Stimulated activated naive CD4-positive, alpha-beta T cell treated with Interleukin-2 at 50 U/mL for 16 hours (primary cell): ENCODE measurements at regions not wholly inside any gene's neighbourhood (a gene's known extent, or its start where the extent isn't known, plus 50 kb on each side); places are given as distances from the start of the nearest gene placed in this dataset.
"Not testable (repeated sequence)": the region's sequence is repeated elsewhere in the genome, so short reads cannot be mapped to it uniquely, and the experiment has no call there.

Experiments used
- DNase-seq: peaks from one replicate; lab custom pipeline; 2025; lab: John Stamatoyannopoulos, UW

DNA sequence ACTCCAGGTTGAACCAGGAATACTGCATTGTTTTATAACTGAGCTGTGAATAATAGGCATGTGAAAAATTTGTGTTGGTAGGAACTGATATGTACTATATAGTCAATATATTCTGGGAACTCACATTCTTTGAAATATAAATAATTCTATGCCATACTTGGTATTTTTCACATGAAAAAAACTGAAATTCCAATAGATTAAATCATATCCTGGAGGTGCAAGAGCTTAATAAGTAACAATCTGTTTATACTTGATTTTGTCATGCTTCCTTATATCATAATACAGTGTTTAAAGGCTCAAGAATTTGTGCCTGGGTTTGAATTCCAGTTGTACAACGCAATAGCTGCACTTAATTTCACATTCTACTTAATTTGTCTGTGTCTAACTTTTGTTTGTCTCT lies 387.0 kb downstream of the USP25 start:
- no peak for DNase-seq

DNA sequence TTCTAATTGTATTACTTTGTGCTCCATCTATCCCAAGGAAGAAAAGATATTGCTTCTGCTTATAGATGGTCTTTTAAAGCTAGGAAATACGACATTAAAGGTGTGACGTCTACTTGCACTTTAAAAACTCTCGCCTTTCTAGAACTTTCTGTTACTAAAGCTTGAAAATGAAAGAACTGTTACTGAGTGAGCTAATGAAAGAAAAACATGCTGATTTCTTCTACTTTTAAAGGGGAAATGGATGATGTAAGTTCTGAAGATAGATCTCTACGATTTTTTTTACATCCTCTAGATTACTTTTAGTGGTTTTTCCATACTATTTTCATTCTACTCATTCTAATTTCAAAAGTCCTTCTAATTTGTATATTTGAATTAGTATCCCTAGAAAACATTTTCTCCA lies 387.5 kb downstream of the USP25 start:
- DNase-seq, result no peak

DNA sequence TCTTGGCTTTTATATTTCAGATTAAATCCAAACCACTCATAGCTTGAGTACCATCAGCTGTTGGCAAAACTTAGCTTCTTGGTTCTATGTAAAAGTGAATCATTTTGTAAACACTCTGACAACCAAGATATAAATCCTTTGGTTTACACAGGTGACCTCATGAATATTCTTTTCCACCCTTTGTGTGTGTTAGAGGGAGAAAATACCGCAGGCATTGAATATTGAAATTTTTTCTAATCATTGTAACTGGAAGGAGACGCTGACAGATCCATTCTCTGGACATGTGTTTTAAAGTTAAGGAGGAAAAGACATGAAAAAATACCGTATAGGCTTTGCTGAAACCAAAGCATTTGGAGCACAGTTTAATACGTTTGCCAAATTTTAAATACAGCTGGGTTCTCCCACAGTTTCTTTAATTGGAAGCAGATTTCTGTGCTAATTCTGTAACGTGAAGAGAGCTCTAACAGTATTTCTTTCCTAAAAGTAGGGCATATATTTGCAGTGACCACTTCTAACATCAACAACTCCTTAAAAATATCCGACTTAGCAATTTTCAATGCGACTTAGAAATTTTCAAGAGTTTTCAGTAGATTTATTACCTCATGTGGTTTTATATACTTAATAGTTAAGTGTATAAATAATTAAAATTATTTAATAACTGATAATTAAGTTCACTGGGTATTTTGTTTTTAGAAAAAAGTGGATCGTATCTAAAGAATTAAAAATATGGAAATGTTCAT lies 388.2 kb downstream of the USP25 start:
- no peak for DNase-seq

GRCh38 chr21:16124378-16125138 lies 394.8 kb downstream of the USP25 start:
- DNase-seq, result no peak

DNA sequence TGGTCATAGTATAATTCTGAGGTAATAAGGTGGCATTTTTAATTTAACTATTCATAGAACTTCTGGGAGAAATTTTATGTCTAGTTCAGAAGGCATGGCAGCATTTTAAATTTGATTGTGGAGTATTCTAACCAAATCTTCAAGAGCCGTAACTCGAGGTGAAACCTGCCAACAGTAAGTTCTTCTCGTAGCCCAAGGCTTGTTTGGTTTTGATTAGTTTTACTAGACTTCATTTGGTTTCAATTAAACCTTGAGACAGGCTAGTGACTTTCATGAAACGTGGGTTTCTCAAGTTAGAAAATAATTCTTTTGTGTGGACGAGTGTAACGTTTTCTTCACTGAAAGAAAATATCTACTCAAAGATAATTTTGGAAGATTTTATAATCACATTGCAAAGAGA lies 395.5 kb downstream of the USP25 start:
- no peak for DNase-seq

DNA sequence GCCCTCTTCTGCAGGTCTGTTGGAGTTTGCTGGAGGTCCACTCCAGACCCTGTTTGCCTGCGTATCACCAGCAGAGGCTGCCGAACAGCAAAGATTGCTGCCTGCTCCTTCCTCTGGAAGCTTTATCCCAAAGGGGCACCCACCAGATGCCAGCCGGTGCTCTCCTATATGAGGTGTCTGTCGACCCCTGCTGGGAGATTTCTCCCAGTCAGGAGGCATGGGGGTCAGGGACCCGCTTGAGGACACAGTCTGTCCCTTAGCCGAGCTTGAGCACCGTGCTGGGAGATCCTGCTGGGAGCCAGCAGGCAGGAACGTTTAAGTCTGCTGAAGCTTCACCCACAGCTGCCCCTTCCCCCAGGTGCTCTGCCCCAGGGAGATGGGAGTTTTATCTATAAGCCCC lies 402.7 kb downstream of the USP25 start:
- DNase-seq, result not testable (repeated sequence)

GRCh38 chr21:16133248-16133647 lies 403.5 kb downstream of the USP25 start:
- no peak for DNase-seq

GRCh38 chr21:16134134-16134533 lies 404.4 kb downstream of the USP25 start:
- DNase-seq, result no peak

GRCh38 chr21:16137106-16137505 lies 407.3 kb downstream of the USP25 start:
- no peak for DNase-seq

DNA sequence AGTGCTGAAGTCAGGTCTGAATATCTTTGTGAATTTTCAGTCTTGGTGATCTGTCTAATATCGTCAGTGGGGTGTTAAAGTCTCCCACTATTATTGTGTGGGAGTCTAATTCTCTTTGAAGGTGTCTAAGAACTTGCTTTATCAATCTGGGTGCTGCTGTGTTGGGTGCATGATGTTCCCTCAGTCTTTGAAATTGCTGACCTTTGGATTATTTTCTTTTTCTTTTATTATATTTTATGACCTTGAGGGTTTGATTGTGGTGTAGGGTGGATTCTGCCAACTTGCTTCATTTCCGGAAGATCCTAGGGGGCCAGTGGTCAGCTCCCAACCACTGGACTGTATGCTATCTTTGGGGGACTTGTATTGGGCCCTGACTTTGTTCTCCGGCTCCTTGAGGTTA lies 415.3 kb downstream of the USP25 start:
- no peak for DNase-seq

GRCh38 chr21:16145479-16145878 lies 415.7 kb downstream of the USP25 start:
- no peak for DNase-seq

GRCh38 chr21:16154321-16154720 lies 424.5 kb downstream of the USP25 start:
- no peak for DNase-seq

GRCh38 chr21:16154951-16155635 lies 425.3 kb downstream of the USP25 start:
- DNase-seq, result no peak

- DNase-seq, result no peak
Measured at GRCh38 chr21:16156841-16157489, 427.2 kb downstream of the USP25 start.

GRCh38 chr21:16159213-16159970 lies 429.6 kb downstream of the USP25 start:
- no peak for DNase-seq

DNA sequence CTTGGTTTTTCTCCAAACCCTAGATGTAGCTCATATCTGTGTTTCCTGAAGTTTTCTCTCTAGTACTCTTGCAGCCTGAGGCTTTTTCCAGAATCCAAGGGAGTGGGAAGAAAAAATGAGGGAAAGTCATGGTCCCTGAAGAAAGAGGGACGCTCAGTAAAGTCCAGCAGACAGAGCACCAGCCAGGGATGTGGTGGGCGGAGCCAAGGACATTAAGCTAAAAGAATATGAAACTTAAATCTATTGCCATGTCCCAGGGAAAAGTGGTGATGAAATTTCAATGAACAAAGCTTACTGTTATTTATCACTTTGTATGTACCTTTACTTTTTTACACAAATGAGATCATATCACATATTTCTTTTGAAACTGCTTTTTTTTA lies 430.2 kb downstream of the USP25 start:
- DNase-seq, result no peak

DNA sequence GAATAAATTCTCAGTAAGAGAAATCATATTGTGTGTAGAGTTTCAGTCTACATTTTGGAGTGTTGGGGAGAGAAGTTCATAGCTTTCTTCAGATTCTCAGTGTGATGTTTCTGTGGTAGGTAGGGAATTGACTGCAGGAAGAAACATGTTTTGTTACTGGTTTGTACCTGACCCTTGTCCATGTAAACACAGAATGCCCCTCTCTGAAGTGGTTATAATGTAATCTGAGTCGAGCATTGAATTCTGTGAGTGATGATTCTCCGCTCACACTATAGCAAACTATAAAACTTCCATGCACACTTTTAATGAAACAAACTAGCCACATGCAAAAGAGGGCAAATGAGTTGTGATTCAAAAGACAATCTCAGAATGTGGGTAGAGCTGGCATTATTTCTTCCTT lies 433.2 kb downstream of the USP25 start:
- no peak for DNase-seq

- DNase-seq, result no peak
Measured at GRCh38 chr21:16169102-16169511, 439.3 kb downstream of the USP25 start.

DNA sequence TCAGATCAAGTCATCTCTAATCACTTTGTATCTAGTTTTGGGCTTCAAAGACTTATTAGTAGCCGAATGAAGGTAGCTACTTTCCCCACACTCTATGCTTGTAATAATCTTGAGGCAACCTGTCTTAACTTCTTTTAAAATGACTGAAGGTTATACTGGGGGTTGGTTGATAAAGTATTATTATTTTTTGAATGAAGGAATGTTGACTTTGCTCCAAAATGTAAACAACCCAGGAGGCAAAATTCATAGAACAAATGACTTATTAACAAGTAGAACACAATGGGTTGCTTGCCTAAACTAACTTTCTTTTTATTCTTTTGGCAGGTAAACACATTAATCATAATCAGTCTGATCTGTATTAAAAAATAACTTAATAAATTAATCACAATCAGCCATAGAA lies 440.0 kb downstream of the USP25 start:
- DNase-seq, result no peak

- DNase-seq, result no peak
Measured at GRCh38 chr21:16176570-16176969, 446.8 kb downstream of the USP25 start.

DNA sequence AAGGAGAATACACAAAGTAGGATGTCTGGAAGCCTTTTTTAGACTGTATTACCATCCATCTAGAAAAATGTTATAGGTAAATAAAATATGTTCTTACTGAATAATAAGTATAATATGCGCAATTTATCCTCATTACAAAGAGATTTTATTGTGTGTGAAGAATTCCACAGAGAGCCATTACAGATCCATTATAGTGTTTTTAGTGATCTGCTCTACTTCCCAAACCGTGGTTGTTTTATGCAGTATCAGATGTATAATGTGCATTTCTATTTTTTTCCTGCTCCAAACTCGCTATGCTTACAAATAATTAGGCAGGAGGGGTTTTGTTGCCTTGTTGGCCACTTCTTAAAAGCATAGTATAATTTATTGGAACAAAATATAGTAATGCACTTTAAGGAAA lies 447.8 kb downstream of the USP25 start:
- DNase-seq, result no peak

- DNase-seq, result no peak
Measured at GRCh38 chr21:16179773-16180172, 450.0 kb downstream of the USP25 start.
